ENCODE measurements at regions not wholly inside any gene's neighbourhood (a gene's known extent, or its start where the extent isn't known, plus 50 kb on each side); places are given as distances from the start of the nearest gene placed in this dataset.

GRCh38 chr18:51582551-51582950, 385.1 kb upstream of the MEX3C start:
- Histone ChIP-seq H3K79me2 (ENCODE audit: control insufficient read depth, low read length) (no peaks in the 10 kb centered on the region), H3K27ac (ENCODE audit: low read depth, low read length) (no peak overlapping the region), H3K27me3 (ENCODE audit: control insufficient read depth, low read length) (no peaks in the 10 kb centered on the region), H3K4me1 (ENCODE audit: control insufficient read depth, low read length) (no peaks in the 10 kb centered on the region), H3F3A (ENCODE audit: control insufficient read depth, insufficient read depth) (no peaks in the 10 kb centered on the region), H4K20me1 (ENCODE audit: control insufficient read depth, insufficient read depth, low read depth, low read length) (no peaks in the 10 kb centered on the region), H3K9me2 (replicated peaks; ENCODE audit: control insufficient read depth, low read length) (no peaks in the 10 kb centered on the region), H3K4me2 (ENCODE audit: low read length) (no peak overlapping the region), H3K9me3 (ENCODE audit: control insufficient read depth, insufficient read depth, low read length) (no peaks in the 10 kb centered on the region), H3K4me3 (ENCODE audit: low read length) (no peak overlapping the region), H3K36me3 (ENCODE audit: control insufficient read depth, low read length) (no peaks in the 10 kb centered on the region)
- TF ChIP-seq EZH2phosphoT487 (IDR thresholded peaks at IDR 0.05; ENCODE audit: borderline replicate concordance, low read length) (no peak), CTCF (IDR thresholded peaks at IDR 0.05; ENCODE audit: low read depth, low read length, poor library complexity, severe bottlenecking) (no peak)

DNA sequence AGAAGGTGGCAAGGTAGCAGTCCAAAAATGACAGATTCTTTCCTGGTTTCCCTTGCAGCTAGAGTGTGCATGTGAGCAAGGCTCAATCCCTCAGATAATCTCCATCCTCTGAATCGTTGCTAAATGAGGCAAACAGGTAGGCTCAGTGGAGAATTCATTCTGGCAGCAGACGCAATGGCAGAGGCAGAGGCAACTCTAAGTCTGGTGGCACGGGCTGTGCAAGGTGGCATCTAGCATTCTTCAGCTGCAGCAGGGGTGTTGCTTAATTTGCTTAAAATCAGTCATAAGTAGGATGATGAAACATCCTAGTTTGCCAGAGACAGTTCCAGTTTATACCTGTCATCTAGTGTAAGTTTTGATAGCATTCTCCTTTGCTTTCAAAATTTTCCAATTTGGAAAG, 391.1 kb upstream of the MEX3C start:
- H3K79me2 ChIP-seq (ENCODE audit: control insufficient read depth, low read length), result no peaks in the 10 kb centered on the region
- H3K4me2 ChIP-seq (ENCODE audit: low read length), result no peak overlapping the region
- no peaks in the 10 kb centered on the region for H4K20me1 ChIP-seq (ENCODE audit: control insufficient read depth, insufficient read depth, low read depth, low read length)
- no peak overlapping the region for H3K27ac ChIP-seq (ENCODE audit: low read depth, low read length)
- no peaks in the 10 kb centered on the region for H3K36me3 ChIP-seq (ENCODE audit: control insufficient read depth, low read length)
- H3K4me3 ChIP-seq (ENCODE audit: low read length), result no peak overlapping the region
- no peaks in the 10 kb centered on the region for H3K4me1 ChIP-seq (ENCODE audit: control insufficient read depth, low read length)
- H3F3A ChIP-seq (ENCODE audit: control insufficient read depth, insufficient read depth), result no peaks in the 10 kb centered on the region
- no peaks in the 10 kb centered on the region for H3K9me3 ChIP-seq (ENCODE audit: control insufficient read depth, insufficient read depth, low read length)
- TF ChIP-seq CTCF (IDR thresholded peaks at IDR 0.05; ENCODE audit: low read depth, low read length, poor library complexity, severe bottlenecking) (no peak), EZH2phosphoT487 (IDR thresholded peaks at IDR 0.05; ENCODE audit: borderline replicate concordance, low read length) (no peak)
- H3K27me3 ChIP-seq (ENCODE audit: control insufficient read depth, low read length), result no peaks in the 10 kb centered on the region
- H3K9me2 ChIP-seq (replicated peaks; ENCODE audit: control insufficient read depth, low read length), result no peaks in the 10 kb centered on the region

DNA sequence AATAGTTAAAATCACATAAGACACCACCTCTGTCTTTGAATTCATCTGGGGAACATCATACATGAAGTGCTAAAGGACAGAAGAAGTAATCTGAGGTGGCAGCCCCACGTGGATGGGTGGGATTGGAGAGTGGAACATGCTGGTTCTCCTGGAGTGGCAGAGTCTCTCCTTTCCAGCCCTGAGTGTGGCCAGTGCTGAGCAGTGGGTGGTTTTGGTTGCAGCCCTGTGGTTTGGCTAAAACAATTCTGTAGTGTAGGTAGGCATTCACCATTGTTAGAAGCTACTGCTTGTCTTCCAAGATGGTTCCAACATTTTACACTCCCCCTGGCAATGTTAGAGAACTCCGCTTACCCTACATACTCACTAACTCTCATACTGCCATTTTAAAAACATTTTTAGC, 396.4 kb upstream of the MEX3C start:
- Histone ChIP-seq H3K79me2 (ENCODE audit: control insufficient read depth, low read length) (no peaks in the 10 kb centered on the region), H3K9me3 (ENCODE audit: control insufficient read depth, insufficient read depth, low read length) (peaks cover 9% of the 10 kb centered on the region; the same call in 1 of the 2 replicates), H3K36me3 (ENCODE audit: control insufficient read depth, low read length) (no peaks in the 10 kb centered on the region), H3K27me3 (ENCODE audit: control insufficient read depth, low read length) (no peaks in the 10 kb centered on the region), H3K27ac (ENCODE audit: low read depth, low read length) (no peak overlapping the region), H3K9me2 (replicated peaks; ENCODE audit: control insufficient read depth, low read length) (no peaks in the 10 kb centered on the region), H3K4me2 (ENCODE audit: low read length) (no peak overlapping the region), H3K4me3 (ENCODE audit: low read length) (no peak overlapping the region), H3F3A (ENCODE audit: control insufficient read depth, insufficient read depth) (no peaks in the 10 kb centered on the region), H4K20me1 (ENCODE audit: control insufficient read depth, insufficient read depth, low read depth, low read length) (no peaks in the 10 kb centered on the region), H3K4me1 (ENCODE audit: control insufficient read depth, low read length) (no peaks in the 10 kb centered on the region)
- TF ChIP-seq EZH2phosphoT487 (IDR thresholded peaks at IDR 0.05; ENCODE audit: borderline replicate concordance, low read length), result no peak
- no peak for TF ChIP-seq CTCF (IDR thresholded peaks at IDR 0.05; ENCODE audit: low read depth, low read length, poor library complexity, severe bottlenecking)

DNA sequence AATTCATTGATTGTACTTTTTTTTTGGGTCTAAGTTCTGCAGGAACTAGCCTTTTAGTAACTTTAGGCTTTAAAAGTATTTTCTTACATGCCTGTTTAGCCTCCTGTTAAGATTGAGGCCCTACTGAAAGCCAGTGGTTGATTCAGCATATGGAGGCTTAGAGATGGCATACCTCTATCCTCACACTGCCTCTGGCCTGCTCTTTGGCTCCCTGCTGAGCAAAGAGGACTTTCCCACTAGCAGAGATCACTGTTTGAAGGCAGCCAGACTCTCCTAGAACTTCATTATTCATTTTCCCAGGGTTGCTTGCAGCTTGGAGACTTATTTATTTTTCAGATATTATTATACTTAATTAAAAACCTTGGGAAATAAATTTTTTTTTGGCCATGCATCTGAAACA, 405.6 kb upstream of the MEX3C start:
- Histone ChIP-seq H4K20me1 (ENCODE audit: control insufficient read depth, insufficient read depth, low read depth, low read length) (no peaks in the 10 kb centered on the region), H3K27me3 (ENCODE audit: control insufficient read depth, low read length) (no peaks in the 10 kb centered on the region), H3F3A (ENCODE audit: control insufficient read depth, insufficient read depth) (no peaks in the 10 kb centered on the region), H3K36me3 (ENCODE audit: control insufficient read depth, low read length) (no peaks in the 10 kb centered on the region), H3K9me3 (ENCODE audit: control insufficient read depth, insufficient read depth, low read length) (peaks cover 1% of the 10 kb centered on the region; the same call in 1 of the 2 replicates), H3K4me3 (ENCODE audit: low read length) (no peak overlapping the region), H3K79me2 (ENCODE audit: control insufficient read depth, low read length) (no peaks in the 10 kb centered on the region), H3K27ac (ENCODE audit: low read depth, low read length) (no peak overlapping the region), H3K4me1 (ENCODE audit: control insufficient read depth, low read length) (no peaks in the 10 kb centered on the region), H3K4me2 (ENCODE audit: low read length) (no peak overlapping the region), H3K9me2 (replicated peaks; ENCODE audit: control insufficient read depth, low read length) (no peaks in the 10 kb centered on the region)
- TF ChIP-seq EZH2phosphoT487 (IDR thresholded peaks at IDR 0.05; ENCODE audit: borderline replicate concordance, low read length) (no peak), CTCF (IDR thresholded peaks at IDR 0.05; ENCODE audit: low read depth, low read length, poor library complexity, severe bottlenecking) (no peak)

Measured in DOHH2 (cell line).